D721Med (cell line): ENCODE measurements at regions not wholly inside any gene's neighbourhood (a gene's known extent, or its start where the extent isn't known, plus 50 kb on each side); places are given as distances from the start of the nearest gene placed in this dataset.

Source experiments
- DNase-seq: peaks from one replicate; pipeline ENCODE4 v3.0.0; 2011; ENCODE audit warnings: low spot score; ENCODE audit not compliant: insufficient read length
- FAIRE-seq: peaks from 2 replicates; lab custom pipeline; 2011; peaks lifted over from hg19 to GRCh38; lab: Jason Lieb, UNC
- TF ChIP-seq, protein P1 (sequence below): IDR thresholded peaks from 2 replicates; pipeline ENCODE4 v1.5.1; 2012; ENCODE audit warnings: mild to moderate bottlenecking, control low read depth; ENCODE audit not compliant: insufficient read depth; ENCODE audit errors: missing control alignments

GRCh38 chr4:179582164-179582905 is 2140.1 kb upstream of the AGA start:
- DNase-seq, result no peak
- TF ChIP-seq, protein P1, sequence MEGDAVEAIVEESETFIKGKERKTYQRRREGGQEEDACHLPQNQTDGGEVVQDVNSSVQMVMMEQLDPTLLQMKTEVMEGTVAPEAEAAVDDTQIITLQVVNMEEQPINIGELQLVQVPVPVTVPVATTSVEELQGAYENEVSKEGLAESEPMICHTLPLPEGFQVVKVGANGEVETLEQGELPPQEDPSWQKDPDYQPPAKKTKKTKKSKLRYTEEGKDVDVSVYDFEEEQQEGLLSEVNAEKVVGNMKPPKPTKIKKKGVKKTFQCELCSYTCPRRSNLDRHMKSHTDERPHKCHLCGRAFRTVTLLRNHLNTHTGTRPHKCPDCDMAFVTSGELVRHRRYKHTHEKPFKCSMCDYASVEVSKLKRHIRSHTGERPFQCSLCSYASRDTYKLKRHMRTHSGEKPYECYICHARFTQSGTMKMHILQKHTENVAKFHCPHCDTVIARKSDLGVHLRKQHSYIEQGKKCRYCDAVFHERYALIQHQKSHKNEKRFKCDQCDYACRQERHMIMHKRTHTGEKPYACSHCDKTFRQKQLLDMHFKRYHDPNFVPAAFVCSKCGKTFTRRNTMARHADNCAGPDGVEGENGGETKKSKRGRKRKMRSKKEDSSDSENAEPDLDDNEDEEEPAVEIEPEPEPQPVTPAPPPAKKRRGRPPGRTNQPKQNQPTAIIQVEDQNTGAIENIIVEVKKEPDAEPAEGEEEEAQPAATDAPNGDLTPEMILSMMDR, result no peak
- no peak for FAIRE-seq

DNA sequence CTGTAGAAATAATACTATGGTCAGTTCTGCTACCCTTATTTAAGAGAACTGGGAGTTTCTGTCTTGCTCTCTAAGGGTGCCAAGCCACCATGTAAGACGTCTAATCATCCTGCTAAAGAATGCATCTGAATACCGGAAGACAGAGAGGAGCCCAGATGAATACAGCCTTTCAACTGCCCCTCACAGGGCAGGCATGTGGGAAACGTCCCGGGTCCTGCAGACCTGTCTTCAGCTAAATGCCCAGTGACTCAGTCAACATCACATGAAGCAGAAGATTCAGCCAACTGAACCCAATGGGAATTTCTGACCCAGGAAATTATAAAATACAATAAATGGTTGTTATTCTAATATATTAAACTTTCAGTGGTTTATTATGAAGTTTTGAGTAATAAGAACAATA is 2141.0 kb upstream of the AGA start:
- DNase-seq (no peak), FAIRE-seq (no peak)
- TF ChIP-seq, protein P1, result no peak

DNA sequence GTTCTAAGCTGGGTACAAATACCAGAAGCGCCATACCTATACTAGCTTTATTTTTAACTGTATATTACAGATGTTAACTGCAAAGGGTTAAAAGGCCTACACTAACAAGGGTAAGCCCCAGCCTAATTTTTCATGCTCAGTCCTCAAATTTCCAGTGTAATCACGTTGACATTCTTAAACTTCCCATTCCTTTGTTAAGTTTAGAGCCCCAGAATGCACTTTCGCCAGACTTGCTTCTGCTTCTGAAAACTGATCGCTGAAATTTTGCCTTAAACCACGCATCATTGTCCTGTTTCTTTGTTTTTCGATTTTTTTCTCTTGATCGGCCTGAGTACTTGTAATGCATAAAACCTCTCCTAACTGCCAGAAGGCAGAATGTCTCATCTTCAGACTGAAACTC is 2141.9 kb upstream of the AGA start:
- TF ChIP-seq, protein P1, result no peak
- FAIRE-seq (no peak), DNase-seq (no peak)

DNA sequence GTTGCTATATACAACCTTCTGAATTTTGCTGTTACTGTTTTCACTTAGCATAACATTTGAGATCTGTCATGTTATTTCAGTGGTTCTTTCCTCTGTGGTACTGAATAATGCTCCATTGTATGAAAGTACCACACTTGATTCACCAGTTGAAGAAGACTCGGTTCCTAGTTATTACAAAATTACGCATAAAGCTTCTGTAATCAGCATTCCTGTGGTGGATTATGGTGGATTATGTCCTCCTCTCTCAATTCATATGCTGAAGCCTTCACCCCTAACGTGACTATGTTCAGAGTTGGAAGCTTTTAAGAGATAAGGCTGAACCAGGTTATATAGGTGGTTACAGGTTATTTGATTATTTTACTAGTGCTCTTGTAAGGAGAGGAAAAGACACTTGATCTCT is 2143.5 kb upstream of the AGA start:
- TF ChIP-seq, protein P1, result no peak
- peak; percentile 87 for FAIRE-seq
- DNase-seq, result no peak

DNA sequence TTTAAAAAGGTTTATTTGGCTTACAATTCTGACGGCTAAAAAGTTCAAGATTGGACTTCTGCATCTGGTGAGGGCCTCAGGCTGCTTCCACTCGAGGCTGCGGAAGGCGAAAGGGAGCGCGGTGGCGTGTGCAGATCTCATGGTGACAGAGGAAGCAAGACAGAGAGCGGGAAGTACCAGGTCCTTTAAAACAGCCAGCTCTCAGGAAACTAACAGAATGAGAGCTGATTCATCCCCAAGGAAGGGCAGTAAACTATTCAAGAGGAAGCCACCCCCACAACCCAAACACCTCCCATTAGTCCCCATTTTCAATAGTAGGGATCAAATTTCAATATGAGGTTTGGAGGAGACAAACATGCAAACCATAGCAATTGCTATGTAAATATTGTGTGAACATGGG is 2144.2 kb upstream of the AGA start:
- DNase-seq (no peak), FAIRE-seq (no peak)
- TF ChIP-seq, protein P1, result no peak

DNA sequence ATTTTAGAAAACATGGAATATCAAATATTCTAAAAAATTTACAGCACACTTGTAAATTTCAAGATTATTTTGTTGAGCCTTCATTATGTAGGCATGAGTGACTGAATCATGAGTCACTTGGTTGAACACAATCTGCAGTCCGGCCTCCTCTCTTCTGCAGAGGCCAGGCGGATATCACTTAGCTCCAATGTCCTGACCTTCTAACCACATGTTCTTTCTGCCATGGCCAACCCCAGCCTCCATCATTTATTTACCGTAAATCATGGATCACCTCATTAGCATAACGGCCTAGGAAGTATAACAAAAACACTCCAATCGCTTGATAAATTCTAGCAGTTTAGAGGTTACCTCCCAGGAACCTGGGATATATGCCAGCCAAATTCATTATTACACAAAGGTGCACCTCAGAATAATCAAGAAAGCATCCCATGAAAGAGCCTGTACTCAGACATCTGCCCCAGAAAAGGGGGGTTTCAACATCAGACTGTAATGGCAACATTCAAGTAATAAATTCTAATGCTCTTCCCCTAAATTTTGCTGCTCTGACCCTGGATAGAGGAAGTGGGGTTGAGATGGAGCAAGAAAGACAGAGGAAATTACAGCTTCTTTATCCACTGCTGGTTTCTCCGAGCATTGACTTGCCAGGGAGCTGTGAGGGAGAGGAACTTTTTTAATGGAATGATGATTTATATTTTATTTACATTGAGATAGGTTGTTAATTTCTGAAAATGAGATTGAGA is 2153.6 kb upstream of the AGA start:
- DNase-seq (no peak), FAIRE-seq (no peak)
- TF ChIP-seq, protein P1, result no peak

DNA sequence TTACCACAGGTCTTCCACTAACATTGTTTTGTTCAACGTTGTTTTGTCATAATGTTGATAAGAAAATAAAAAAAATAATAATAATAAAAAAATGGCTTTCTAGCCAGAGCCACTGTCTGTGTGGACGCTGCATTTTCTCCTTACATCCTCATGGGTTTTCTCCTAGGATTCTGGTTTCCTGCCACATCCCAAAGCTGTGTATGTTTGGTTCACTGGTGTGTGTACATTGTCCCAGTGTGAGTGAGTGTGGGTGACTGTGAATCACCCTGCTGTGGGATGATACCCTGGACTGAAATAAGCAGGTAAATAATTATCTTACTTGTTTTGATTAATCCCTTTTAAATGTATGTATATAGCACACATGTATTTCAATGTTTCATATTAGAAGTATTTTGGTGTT is 2154.4 kb upstream of the AGA start:
- FAIRE-seq, result no peak
- DNase-seq, result no peak
- TF ChIP-seq, protein P1, result no peak
